GM23338 (cell line): ENCODE measurements at regions not wholly inside any gene's neighbourhood (a gene's known extent, or its start where the extent isn't known, plus 50 kb on each side); places are given as distances from the start of the nearest gene placed in this dataset.

Experiments
- CREB1 ChIP-seq: fragments of 250-450 bp; sonication (Bioruptor Pico); IDR thresholded peaks from 2 replicates; pipeline ENCODE4 v1.5.0; 2020; ENCODE audit warnings: low read depth, mild to moderate bottlenecking, moderate library complexity
- CTCF ChIP-seq, 2 experiments: fragments of 200-600 bp in 1 of 2; sonication (generic) in 1 of 2; conservative IDR thresholded peaks; 2 replicates each; pipeline versions ENCODE4 v1.5.1 to v1.6.1; 2016 to 2017; ENCODE audit warnings: antibody characterized with exemption in 2 of 2, low read depth in 2 of 2, mild to moderate bottlenecking in 2 of 2, moderate library complexity in 1 of 2
- EZH2 ChIP-seq: fragments of 200-600 bp; sonication (generic); IDR thresholded peaks from one replicate; pipeline ENCODE4 v1.8.0; 2017; ENCODE audit warnings: antibody characterized with exemption, mild to moderate bottlenecking, low read depth; ENCODE audit not compliant: unreplicated experiment
- EZH2phosphoT487 ChIP-seq: fragments of 200-600 bp; sonication (generic); IDR thresholded peaks from one replicate; pipeline ENCODE4 v1.8.1; 2018; ENCODE audit warnings: antibody characterized with exemption; ENCODE audit not compliant: unreplicated experiment
- JUNB ChIP-seq: IDR thresholded peaks from one replicate; pipeline ENCODE4 v1.6.1; 2016; ENCODE audit warnings: antibody characterized with exemption; ENCODE audit not compliant: unreplicated experiment
- NANOG ChIP-seq: IDR thresholded peaks from 2 replicates; pipeline ENCODE4 v1.6.1; 2016; ENCODE audit warnings: antibody characterized with exemption, borderline replicate concordance
- POLR2AphosphoS5 ChIP-seq: IDR thresholded peaks from 2 replicates; pipeline ENCODE4 v1.6.1; 2016; ENCODE audit warnings: antibody characterized with exemption, low read depth
- REST ChIP-seq: IDR thresholded peaks from one replicate; pipeline ENCODE4 v1.6.1; 2018; ENCODE audit warnings: antibody characterized with exemption; ENCODE audit not compliant: unreplicated experiment
- STAT1 ChIP-seq: IDR thresholded peaks from one replicate; pipeline ENCODE4 v1.6.1; 2016; ENCODE audit warnings: antibody characterized with exemption; ENCODE audit not compliant: unreplicated experiment
- ZNF114 ChIP-seq: fragments of 250-450 bp; sonication (Bioruptor Pico); IDR thresholded peaks from 2 replicates; pipeline ENCODE4 v1.5.0; 2020; ENCODE audit warnings: mild to moderate bottlenecking, moderate library complexity
- ZNF331 ChIP-seq: fragments of 250-450 bp; sonication (Bioruptor Pico); IDR thresholded peaks from 2 replicates; pipeline ENCODE4 v1.5.0; 2020; ENCODE audit warnings: low read depth, mild to moderate bottlenecking, moderate library complexity
- ZNF462 ChIP-seq: fragments of 250-450 bp; sonication (Bioruptor Pico); IDR thresholded peaks from 2 replicates; pipeline ENCODE4 v1.5.0; 2020; ENCODE audit warnings: mild to moderate bottlenecking, moderate library complexity
- TF ChIP-seq, protein P1 (sequence below): IDR thresholded peaks from 2 replicates; pipeline ENCODE4 v1.6.1; 2016; ENCODE audit warnings: antibody characterized with exemption

- TF ChIP-seq CTCF (conservative IDR thresholded peaks at IDR 0.05; ENCODE audit: low read depth in 2 of 2) (no peak), EZH2phosphoT487 (no peak), POLR2AphosphoS5 (no peak), CREB1 (CRISPR knock-in tag) (no peak), REST (no peak), NANOG (no peak), EZH2 (no peak), STAT1 (no peak), JUNB (no peak), ZNF114 (CRISPR knock-in tag) (no peak), ZNF331 (CRISPR knock-in tag) (no peak), ZNF462 (no peak)
- TF ChIP-seq, protein P1, sequence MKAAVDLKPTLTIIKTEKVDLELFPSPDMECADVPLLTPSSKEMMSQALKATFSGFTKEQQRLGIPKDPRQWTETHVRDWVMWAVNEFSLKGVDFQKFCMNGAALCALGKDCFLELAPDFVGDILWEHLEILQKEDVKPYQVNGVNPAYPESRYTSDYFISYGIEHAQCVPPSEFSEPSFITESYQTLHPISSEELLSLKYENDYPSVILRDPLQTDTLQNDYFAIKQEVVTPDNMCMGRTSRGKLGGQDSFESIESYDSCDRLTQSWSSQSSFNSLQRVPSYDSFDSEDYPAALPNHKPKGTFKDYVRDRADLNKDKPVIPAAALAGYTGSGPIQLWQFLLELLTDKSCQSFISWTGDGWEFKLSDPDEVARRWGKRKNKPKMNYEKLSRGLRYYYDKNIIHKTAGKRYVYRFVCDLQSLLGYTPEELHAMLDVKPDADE, result no peak
Measured at GRCh38 chr6:19135706-19136105, 701.5 kb upstream of the ID4 start.
